H9 (cell line): ENCODE measurements at regions not wholly inside any gene's neighbourhood (a gene's known extent, or its start where the extent isn't known, plus 50 kb on each side); places are given as distances from the start of the nearest gene placed in this dataset.

ENCODE experiments used
- DNase-seq: peaks from one replicate; pipeline ENCODE4 v3.0.0-alpha.2; 2017
- H2AFZ ChIP-seq: one replicate; pipeline ENCODE4 v1.6.1; 2013; ENCODE audit warnings: mild to moderate bottlenecking, low read length, control low read depth, moderate library complexity
- H2AK5ac ChIP-seq: 2 replicates; pipeline ENCODE4 v1.6.1; 2013; ENCODE audit warnings: low read length, control low read depth, mixed read lengths; ENCODE audit not compliant: insufficient read length
- H2BK120ac ChIP-seq: one replicate; pipeline ENCODE4 v1.6.1; 2013; ENCODE audit warnings: low read depth, mild to moderate bottlenecking, low read length, control low read depth, inconsistent platforms; ENCODE audit not compliant: poor library complexity, severe bottlenecking
- H2BK12ac ChIP-seq: 2 replicates; pipeline ENCODE4 v1.6.1; 2013; ENCODE audit warnings: low read length, control low read depth, mixed read lengths, low read depth; ENCODE audit not compliant: insufficient read length
- H2BK15ac ChIP-seq: 2 replicates; pipeline ENCODE4 v1.6.1; 2013; ENCODE audit warnings: low read depth, low read length, control low read depth
- H2BK20ac ChIP-seq: one replicate; pipeline ENCODE4 v1.6.1; 2013; ENCODE audit warnings: low read depth, mild to moderate bottlenecking, low read length, control low read depth, inconsistent platforms; ENCODE audit not compliant: poor library complexity, severe bottlenecking
- H2BK5ac ChIP-seq: 2 replicates; pipeline ENCODE4 v1.6.1; 2013; ENCODE audit warnings: low read length, control low read depth, mixed read lengths; ENCODE audit not compliant: insufficient read length
- H3K14ac ChIP-seq: 2 replicates; pipeline ENCODE4 v1.6.1; 2013; ENCODE audit warnings: low read length, control low read depth; ENCODE audit not compliant: insufficient read depth
- H3K18ac ChIP-seq: 2 replicates; pipeline ENCODE4 v1.6.1; 2013; ENCODE audit warnings: low read depth, mild to moderate bottlenecking, mixed read lengths, low read length, control low read depth; ENCODE audit not compliant: insufficient read length
- H3K23ac ChIP-seq: 2 replicates; pipeline ENCODE4 v1.6.1; 2013; ENCODE audit warnings: low read length, control low read depth, mixed read lengths, low read depth; ENCODE audit not compliant: insufficient read length
- H3K23me2 ChIP-seq: 2 replicates; pipeline ENCODE4 v1.6.1; 2013; ENCODE audit warnings: low read depth, mild to moderate bottlenecking, mixed read lengths, low read length, control low read depth; ENCODE audit not compliant: insufficient read length, poor library complexity, severe bottlenecking
- H3K27ac ChIP-seq: 2 replicates; pipeline ENCODE4 v1.5.1; 2013; ENCODE audit warnings: low read length, control low read depth, mixed read lengths, low read depth; ENCODE audit not compliant: insufficient read length
- H3K27me3 ChIP-seq: 2 replicates; pipeline ENCODE4 v1.6.1; 2013; ENCODE audit warnings: low read length, control low read depth, inconsistent platforms; ENCODE audit not compliant: insufficient read depth
- H3K4ac ChIP-seq: 2 replicates; pipeline ENCODE4 v1.6.1; 2013; ENCODE audit warnings: low read depth, mild to moderate bottlenecking, control low read depth, inconsistent platforms, low read length, moderate library complexity
- H3K4me1 ChIP-seq: 2 replicates; pipeline ENCODE4 v1.6.1; 2013; ENCODE audit warnings: low read length, control low read depth, inconsistent platforms; ENCODE audit not compliant: insufficient read depth
- H3K4me2 ChIP-seq: 2 replicates; pipeline ENCODE4 v1.6.1; 2013; ENCODE audit warnings: low read length, control low read depth, mixed read lengths; ENCODE audit not compliant: insufficient read length, insufficient read depth
- H3K56ac ChIP-seq: 2 replicates; pipeline ENCODE4 v1.6.1; 2013; ENCODE audit warnings: low read depth, mild to moderate bottlenecking, mixed read lengths, low read length, control low read depth; ENCODE audit not compliant: insufficient read length
- H3K79me1 ChIP-seq: 2 replicates; pipeline ENCODE4 v1.6.1; 2013; ENCODE audit warnings: low read depth, mild to moderate bottlenecking, moderate library complexity, low read length, control low read depth, inconsistent platforms; ENCODE audit not compliant: insufficient read depth, poor library complexity, severe bottlenecking
- H3K79me2 ChIP-seq: 2 replicates; pipeline ENCODE4 v1.6.1; 2013; ENCODE audit warnings: low read length, control low read depth, inconsistent platforms; ENCODE audit not compliant: insufficient read depth
- H3K9ac ChIP-seq: 2 replicates; pipeline ENCODE4 v1.6.1; 2013; ENCODE audit warnings: low read length, control low read depth, mixed read lengths; ENCODE audit not compliant: insufficient read length; ENCODE audit errors: extremely low read depth
- H3K9me3 ChIP-seq: one replicate; pipeline ENCODE4 v1.6.1; 2013; ENCODE audit warnings: low read depth, low read length, inconsistent platforms; ENCODE audit not compliant: control insufficient read depth
- H3T11ph ChIP-seq: one replicate; pipeline ENCODE4 v1.6.1; 2013; ENCODE audit warnings: mild to moderate bottlenecking, low read length, control low read depth, inconsistent platforms
- H4K20me1 ChIP-seq: one replicate; pipeline ENCODE4 v1.6.1; 2013; ENCODE audit not compliant: control insufficient read depth, insufficient read length, insufficient read depth
- H4K5ac ChIP-seq: 2 replicates; pipeline ENCODE4 v1.6.1; 2013; ENCODE audit warnings: low read depth, mild to moderate bottlenecking, mixed read lengths, low read length, control low read depth; ENCODE audit not compliant: insufficient read length
- H4K8ac ChIP-seq: replicated peaks from 2 replicates; pipeline ENCODE4 v1.6.1; 2013; ENCODE audit warnings: low read length, control low read depth, mixed read lengths, low read depth; ENCODE audit not compliant: insufficient read length
- H4K91ac ChIP-seq: 2 replicates; pipeline ENCODE4 v1.6.1; 2013; ENCODE audit warnings: low read depth, mild to moderate bottlenecking, moderate library complexity, mixed read lengths, low read length, control low read depth; ENCODE audit not compliant: insufficient read length
- H3K27ac Mint-ChIP-seq, 3 experiments: 2 replicates in 2 of 3; 3 replicates in 1 of 3; pipeline ENCODE4 v1.8.0; 2020 to 2021; ENCODE audit warnings: mixed read lengths in 3 of 3, mild to moderate bottlenecking in 1 of 3, moderate library complexity in 1 of 3
- H3K27me3 Mint-ChIP-seq: 2 replicates; pipeline ENCODE4 v1.8.0; 2021; ENCODE audit warnings: low read depth, mild to moderate bottlenecking, moderate library complexity, mixed read lengths
- H3K36me3 Mint-ChIP-seq, 3 experiments: 2 replicates in 2 of 3; 3 replicates in 1 of 3; pipeline ENCODE4 v1.8.0; 2020 to 2021; ENCODE audit warnings: low read depth in 3 of 3, mixed read lengths in 3 of 3; ENCODE audit not compliant: insufficient read depth in 1 of 3
- H3K4me1 Mint-ChIP-seq, 2 experiments: 2 replicates each; pipeline ENCODE4 v1.8.0; 2020; ENCODE audit warnings: mixed read lengths in 2 of 2
- H3K4me3 Mint-ChIP-seq, 2 experiments: 2 replicates in 1 of 2; 3 replicates in 1 of 2; pipeline ENCODE4 v1.8.0; 2020 to 2021; ENCODE audit warnings: mild to moderate bottlenecking in 2 of 2, mixed read lengths in 2 of 2, moderate library complexity in 1 of 2
- H3K9me3 Mint-ChIP-seq, 2 experiments: 2 replicates in 1 of 2; 3 replicates in 1 of 2; pipeline ENCODE4 v1.8.0; 2020; ENCODE audit warnings: mild to moderate bottlenecking in 2 of 2, mixed read lengths in 2 of 2, moderate library complexity in 1 of 2
- WGBS: extraction: QIAGEN DNeasy Blood & Tissue Kit; methylation state at CpG from one replicate; pipeline ENCODE4 v1.1.7; 2013; ENCODE audit warnings: missing lambda C conversion rate, low lambda C conversion rate, mixed read lengths; ENCODE audit not compliant: insufficient read length; ENCODE audit errors: extremely low coverage; 5-methylcytosine and 5-hydroxymethylcytosine counted together
- TF ChIP-seq, protein P1 (sequence below): fragments of 200-600 bp; sonication (generic); conservative IDR thresholded peaks from 3 replicates; pipeline ENCODE4 v1.8.0; 2021; ENCODE audit warnings: antibody characterized with exemption, mild to moderate bottlenecking

DNA sequence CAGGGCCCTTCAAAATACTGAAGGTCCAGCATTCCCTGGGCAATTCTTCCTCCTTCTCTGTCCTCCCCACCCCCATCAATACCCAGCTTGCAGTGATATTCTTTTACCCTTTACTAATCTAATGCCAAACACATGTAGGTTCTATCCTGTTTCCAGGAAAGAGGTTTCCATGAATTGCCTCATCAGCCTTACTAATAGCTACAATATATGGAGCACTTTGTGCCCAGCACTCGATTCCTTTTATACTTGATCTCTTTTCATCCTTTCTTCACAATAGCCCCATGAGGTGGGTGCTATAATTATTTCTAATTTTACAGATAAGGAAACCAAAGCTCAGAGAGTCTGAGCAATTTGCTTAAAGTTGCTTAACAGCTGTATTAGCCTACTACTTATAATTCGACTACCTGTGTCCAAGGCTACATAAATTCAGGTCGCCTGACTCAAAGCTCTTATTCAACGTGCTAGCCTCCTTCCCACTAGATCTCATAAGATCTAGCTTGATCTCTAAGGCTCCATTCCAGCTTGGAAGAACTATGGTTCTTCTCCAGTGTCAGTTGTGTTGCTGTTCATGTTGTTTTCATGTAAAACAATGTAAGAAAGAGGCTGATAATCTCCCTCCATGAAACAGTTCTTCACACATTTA lies 229.6 kb upstream of the PGRMC2 start:
- Histone ChIP-seq H2BK5ac (no peak overlapping the region), H3K9ac (no peak overlapping the region), H2AFZ (no peak overlapping the region), H3K23me2 (no peaks in the 10 kb centered on the region), H3K4ac (no peak overlapping the region), H4K91ac (no peak overlapping the region), H2BK120ac (no peak overlapping the region), H3K9me3 (no peaks in the 10 kb centered on the region), H3K18ac (no peak overlapping the region), H4K5ac (no peak overlapping the region), H3K4me2 (no peak overlapping the region), H3K79me2 (no peaks in the 10 kb centered on the region), H2BK20ac (no peak overlapping the region), H4K8ac (no peak overlapping the region), H3K79me1 (no peaks in the 10 kb centered on the region), H2AK5ac (no peak overlapping the region), H3K14ac (no peak overlapping the region), H2BK15ac (no peak overlapping the region), H3K27ac (no peak overlapping the region), H3K23ac (no peak overlapping the region), H4K20me1 (no peaks in the 10 kb centered on the region), H2BK12ac (no peak overlapping the region), H3K56ac (no peak overlapping the region), H3T11ph (no peak overlapping the region), H3K4me1 (peaks cover 6% of the 10 kb centered on the region; the same call in 1 of the 2 replicates), H3K27me3 (no peaks in the 10 kb centered on the region)
- no peak overlapping the region for H3K4me3 Mint-ChIP-seq
- H3K27ac Mint-ChIP-seq: peak overlapping the region in 2 of 3 experiments; percentile 48 to 59; a peak in 2 of 7 replicates
- H3K4me1 Mint-ChIP-seq: peaks cover 22 to 31% of the 10 kb centered on the region in 2 experiments
- WGBS: no CpG with 5 or more reads among the region's 4 CpGs
- H3K9me3 Mint-ChIP-seq: peaks cover 0 to 4% of the 10 kb centered on the region in 2 experiments; a peak in 3 of 5 replicates
- H3K36me3 Mint-ChIP-seq: peaks cover 0 to 9% (median 0%) of the 10 kb centered on the region in 3 experiments; a peak in 5 of 7 replicates
- TF ChIP-seq, protein P1, sequence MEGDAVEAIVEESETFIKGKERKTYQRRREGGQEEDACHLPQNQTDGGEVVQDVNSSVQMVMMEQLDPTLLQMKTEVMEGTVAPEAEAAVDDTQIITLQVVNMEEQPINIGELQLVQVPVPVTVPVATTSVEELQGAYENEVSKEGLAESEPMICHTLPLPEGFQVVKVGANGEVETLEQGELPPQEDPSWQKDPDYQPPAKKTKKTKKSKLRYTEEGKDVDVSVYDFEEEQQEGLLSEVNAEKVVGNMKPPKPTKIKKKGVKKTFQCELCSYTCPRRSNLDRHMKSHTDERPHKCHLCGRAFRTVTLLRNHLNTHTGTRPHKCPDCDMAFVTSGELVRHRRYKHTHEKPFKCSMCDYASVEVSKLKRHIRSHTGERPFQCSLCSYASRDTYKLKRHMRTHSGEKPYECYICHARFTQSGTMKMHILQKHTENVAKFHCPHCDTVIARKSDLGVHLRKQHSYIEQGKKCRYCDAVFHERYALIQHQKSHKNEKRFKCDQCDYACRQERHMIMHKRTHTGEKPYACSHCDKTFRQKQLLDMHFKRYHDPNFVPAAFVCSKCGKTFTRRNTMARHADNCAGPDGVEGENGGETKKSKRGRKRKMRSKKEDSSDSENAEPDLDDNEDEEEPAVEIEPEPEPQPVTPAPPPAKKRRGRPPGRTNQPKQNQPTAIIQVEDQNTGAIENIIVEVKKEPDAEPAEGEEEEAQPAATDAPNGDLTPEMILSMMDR: no peak
- no peaks in the 10 kb centered on the region for H3K27me3 Mint-ChIP-seq
- no peak for DNase-seq
